ENCODE measurements at regions not wholly inside any gene's neighbourhood (a gene's known extent, or its start where the extent isn't known, plus 50 kb on each side); places are given as distances from the start of the nearest gene placed in this dataset.

DNA sequence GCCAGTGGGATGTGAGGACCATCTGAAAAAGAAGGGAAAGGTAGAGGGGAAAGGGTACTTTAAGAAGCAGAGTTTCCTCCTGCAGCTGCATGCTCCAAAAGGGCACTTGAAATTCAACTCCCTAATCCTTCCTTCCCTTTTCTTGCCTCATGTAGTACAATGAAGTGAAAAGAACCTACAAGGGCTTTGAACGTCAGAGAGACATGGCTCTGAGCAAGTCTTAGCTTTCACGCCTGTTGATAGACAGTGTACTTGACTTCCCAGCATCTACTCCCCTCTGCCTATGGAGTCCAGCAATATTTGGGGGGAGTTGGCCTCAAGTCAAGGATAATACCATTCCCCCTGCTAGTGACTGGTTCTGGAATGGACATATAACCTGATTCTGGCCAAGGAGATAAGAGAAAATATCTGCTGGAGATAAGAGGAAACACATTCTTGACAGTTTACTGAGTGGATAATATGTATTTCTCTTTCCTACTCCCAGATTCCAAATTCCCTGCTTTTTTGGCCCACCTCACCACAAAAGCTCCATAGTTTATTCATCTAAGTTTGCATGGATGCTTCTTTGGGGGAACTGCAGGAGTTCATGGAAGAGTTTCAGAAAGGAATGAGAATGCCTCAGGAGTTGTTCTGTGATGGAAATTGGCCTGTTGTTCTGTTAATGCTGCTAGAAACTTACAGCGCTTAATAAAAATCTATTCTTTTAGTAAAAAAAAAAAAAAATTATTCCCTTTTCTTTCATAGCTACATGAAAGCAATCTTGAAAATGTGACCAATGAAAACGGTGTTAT, 193.0 kb upstream of the TPM1 start:
- no peaks in the 10 kb centered on the region for H3K27me3 ChIP-seq
- H3K4me2 ChIP-seq, result no peak overlapping the region
- no peaks in the 10 kb centered on the region for H4K20me1 ChIP-seq
- no peaks in the 10 kb centered on the region for H3K4me1 ChIP-seq
- no peaks in the 10 kb centered on the region for H3K9me3 ChIP-seq
- H3K27ac ChIP-seq, result no peak overlapping the region
- no peak for TF ChIP-seq Cebpa-rat (IDR thresholded peaks at IDR 0.05)
- no peaks in the 10 kb centered on the region for H3K36me3 ChIP-seq
- no peak overlapping the region for H3K4me3 ChIP-seq
- H3K9ac ChIP-seq, result no peak overlapping the region

DNA sequence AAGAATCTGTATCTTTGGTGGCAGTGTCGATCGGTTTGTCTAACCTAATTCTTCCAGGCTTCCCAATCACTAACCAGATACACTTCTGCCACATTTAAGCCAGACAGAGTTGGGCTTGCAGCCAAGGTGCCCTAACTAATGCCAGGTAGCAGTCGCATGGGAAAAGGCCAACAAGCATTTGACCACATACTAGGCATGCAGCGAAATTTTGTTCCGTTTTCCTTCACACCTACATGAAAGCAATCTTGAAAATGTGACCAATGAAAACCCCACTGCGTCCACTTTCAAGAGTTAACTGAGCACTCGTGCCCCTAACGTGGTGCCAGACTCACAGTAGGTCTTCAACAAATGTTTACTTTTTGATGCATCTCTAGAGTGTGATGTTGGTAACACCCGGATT, 192.2 kb upstream of the TPM1 start:
- H3K4me1 ChIP-seq, result no peaks in the 10 kb centered on the region
- H3K27ac ChIP-seq, result no peak overlapping the region
- no peaks in the 10 kb centered on the region for H3K27me3 ChIP-seq
- no peaks in the 10 kb centered on the region for H4K20me1 ChIP-seq
- no peaks in the 10 kb centered on the region for H3K36me3 ChIP-seq
- TF ChIP-seq Cebpa-rat (IDR thresholded peaks at IDR 0.05), result no peak
- H3K9me3 ChIP-seq, result no peaks in the 10 kb centered on the region
- H3K4me3 ChIP-seq, result no peak overlapping the region
- H3K4me2 ChIP-seq, result no peak overlapping the region
- H3K9ac ChIP-seq, result no peak overlapping the region

DNA sequence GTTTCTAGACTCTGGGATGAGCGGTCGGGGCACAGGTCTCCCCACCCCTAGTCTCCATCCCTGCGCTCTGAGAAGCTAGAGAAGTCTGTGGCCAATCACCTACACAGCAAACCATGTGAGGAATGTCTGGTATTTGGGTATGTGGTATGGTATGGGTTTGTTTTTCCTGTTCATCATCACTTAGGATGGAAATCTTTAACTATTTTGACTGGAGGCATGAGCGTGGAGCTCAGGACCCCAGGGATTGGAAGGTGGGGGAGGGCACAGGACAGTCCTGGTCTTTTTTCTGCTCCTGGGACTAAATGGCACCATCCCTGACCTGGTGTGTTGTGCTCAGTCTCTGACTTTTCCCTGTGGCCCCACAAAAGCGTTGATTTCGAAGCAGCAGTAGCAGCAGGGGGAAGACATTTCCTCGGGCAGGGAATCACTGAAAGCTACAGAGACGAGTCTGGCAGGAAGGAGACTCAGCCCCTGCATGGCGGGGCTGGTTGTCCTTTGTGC, 191.7 kb upstream of the TPM1 start:
- Histone ChIP-seq H3K36me3 (no peaks in the 10 kb centered on the region), H3K9ac (no peak overlapping the region), H3K27ac (no peak overlapping the region), H3K4me2 (no peak overlapping the region), H4K20me1 (no peaks in the 10 kb centered on the region), H3K4me3 (no peak overlapping the region), H3K27me3 (no peaks in the 10 kb centered on the region), H3K9me3 (no peaks in the 10 kb centered on the region), H3K4me1 (no peaks in the 10 kb centered on the region)
- TF ChIP-seq Cebpa-rat (IDR thresholded peaks at IDR 0.05), result no peak

DNA sequence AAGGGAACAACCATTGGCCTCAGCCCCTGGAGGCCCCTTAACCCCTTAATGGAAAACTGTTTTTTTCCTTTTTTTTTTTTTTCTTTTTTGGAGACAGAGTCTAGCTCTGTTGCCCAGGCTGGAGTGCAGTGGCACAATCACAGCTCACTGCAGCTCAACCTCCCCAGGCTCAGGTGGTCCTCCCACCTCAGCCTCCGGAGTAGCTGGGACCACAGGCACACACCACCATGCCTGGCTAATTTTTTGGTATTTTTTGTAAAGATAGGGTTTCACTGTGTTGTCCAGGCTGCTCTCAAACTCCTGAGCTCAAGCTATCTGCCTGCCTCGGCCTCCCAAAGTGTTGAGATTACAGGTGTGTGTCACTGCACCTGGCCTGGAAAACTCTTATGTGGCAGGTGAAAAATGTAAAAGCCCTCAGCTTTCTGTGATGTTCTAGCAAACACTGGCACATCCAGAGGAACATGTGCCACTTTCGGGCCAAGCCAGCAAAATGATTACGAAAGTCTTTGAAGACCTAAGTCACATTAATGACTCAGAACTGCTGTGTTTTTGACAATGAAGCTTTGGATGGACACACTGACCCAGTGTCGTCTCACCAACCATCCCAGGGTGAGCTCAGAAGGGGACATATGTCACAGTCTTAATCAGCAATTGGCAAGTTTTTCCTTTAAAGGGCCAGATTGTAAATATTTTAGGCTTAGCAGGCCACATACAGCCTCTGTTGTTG, 189.3 kb upstream of the TPM1 start:
- no peak for TF ChIP-seq Cebpa-rat (IDR thresholded peaks at IDR 0.05)
- Histone ChIP-seq H4K20me1 (no peaks in the 10 kb centered on the region), H3K27ac (no peak overlapping the region), H3K4me2 (no peak overlapping the region), H3K27me3 (no peaks in the 10 kb centered on the region), H3K9me3 (no peaks in the 10 kb centered on the region), H3K9ac (no peak overlapping the region), H3K4me3 (no peak overlapping the region), H3K4me1 (no peaks in the 10 kb centered on the region), H3K36me3 (no peaks in the 10 kb centered on the region)

DNA sequence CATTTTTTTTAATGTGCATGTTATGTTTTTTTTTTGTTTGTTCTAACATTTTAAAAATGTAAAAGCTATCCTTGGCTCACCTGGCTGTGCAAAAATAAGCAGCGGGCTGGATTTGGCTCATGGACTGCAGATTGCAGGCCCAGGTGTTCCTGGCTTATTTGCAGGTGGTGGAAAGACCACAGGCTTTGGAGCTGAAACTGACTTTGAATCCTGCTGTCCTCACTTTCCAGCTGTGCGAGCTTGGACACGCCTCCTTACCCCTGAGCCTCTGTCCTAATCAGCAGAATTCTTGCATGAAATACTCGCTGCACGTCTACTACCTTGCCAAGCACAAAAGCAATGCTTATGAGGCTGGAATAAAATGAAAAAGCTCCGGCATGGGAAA, 188.7 kb upstream of the TPM1 start:
- Histone ChIP-seq H3K27ac (no peak overlapping the region), H3K4me2 (no peak overlapping the region), H3K4me3 (no peak overlapping the region), H3K9me3 (no peaks in the 10 kb centered on the region), H3K36me3 (no peaks in the 10 kb centered on the region), H3K9ac (no peak overlapping the region), H3K27me3 (no peaks in the 10 kb centered on the region), H3K4me1 (no peaks in the 10 kb centered on the region), H4K20me1 (no peaks in the 10 kb centered on the region)
- TF ChIP-seq Cebpa-rat (IDR thresholded peaks at IDR 0.05), result no peak

DNA sequence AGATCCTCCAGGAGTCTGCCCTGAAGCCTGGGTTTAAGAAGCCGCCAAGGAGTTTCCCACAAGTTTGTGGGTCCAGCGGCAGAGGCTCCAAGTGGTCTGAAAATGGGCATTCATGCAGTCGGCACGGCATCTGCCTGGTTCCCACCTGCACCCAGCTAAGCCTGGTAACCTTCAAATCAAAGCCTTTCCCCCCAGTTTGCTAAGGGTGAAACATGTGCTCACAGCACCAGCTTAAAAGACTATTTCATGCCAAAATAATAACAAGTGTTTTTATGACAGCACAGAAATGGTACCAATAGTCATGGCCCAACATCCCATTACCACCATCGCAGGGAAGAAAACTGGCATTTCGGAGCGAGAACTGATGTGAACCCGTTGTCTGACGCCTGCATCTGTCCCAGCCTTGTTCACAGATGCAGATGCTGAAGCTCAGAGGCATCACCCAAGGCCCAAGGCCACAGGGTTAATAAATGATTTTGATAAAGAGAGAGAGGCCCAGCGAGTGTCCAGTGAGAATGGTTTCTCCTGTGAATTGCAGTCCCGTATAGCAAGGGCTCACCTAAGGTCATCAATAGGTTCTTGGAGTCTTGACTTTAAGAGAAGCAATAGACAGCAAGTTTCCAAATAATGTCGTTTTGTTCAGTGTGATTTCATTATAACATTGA, 188.0 kb upstream of the TPM1 start:
- H3K9me3 ChIP-seq, result no peaks in the 10 kb centered on the region
- H3K4me2 ChIP-seq, result no peak overlapping the region
- H3K27me3 ChIP-seq, result no peaks in the 10 kb centered on the region
- no peak overlapping the region for H3K4me3 ChIP-seq
- H3K4me1 ChIP-seq, result no peaks in the 10 kb centered on the region
- H3K27ac ChIP-seq, result no peak overlapping the region
- no peaks in the 10 kb centered on the region for H4K20me1 ChIP-seq
- H3K36me3 ChIP-seq, result no peaks in the 10 kb centered on the region
- H3K9ac ChIP-seq, result no peak overlapping the region
- no peak for TF ChIP-seq Cebpa-rat (IDR thresholded peaks at IDR 0.05)

DNA sequence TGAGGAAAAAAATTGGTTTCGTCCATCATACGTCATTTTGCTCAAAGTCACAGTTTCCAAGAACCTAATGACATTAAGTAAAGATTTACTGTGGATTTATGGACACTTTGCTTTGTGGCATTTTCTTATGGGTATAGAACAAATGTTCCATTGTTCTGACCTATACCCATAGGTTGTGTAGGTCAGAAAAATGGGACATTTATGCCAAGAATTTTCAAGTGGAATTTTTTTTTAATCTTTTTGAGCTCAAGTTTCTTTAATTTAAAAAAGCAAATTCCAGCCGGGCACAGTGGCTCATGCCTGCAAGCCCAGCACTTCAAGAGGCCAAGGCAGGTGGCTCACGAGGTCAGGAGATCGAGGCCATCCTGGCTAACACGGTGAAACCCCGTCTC, 187.5 kb upstream of the TPM1 start:
- no peak overlapping the region for H3K27ac ChIP-seq
- no peaks in the 10 kb centered on the region for H4K20me1 ChIP-seq
- H3K4me1 ChIP-seq, result no peaks in the 10 kb centered on the region
- no peak overlapping the region for H3K4me3 ChIP-seq
- H3K9ac ChIP-seq, result no peak overlapping the region
- H3K27me3 ChIP-seq, result no peaks in the 10 kb centered on the region
- no peak overlapping the region for H3K4me2 ChIP-seq
- no peaks in the 10 kb centered on the region for H3K36me3 ChIP-seq
- TF ChIP-seq Cebpa-rat (IDR thresholded peaks at IDR 0.05), result no peak
- no peaks in the 10 kb centered on the region for H3K9me3 ChIP-seq

DNA sequence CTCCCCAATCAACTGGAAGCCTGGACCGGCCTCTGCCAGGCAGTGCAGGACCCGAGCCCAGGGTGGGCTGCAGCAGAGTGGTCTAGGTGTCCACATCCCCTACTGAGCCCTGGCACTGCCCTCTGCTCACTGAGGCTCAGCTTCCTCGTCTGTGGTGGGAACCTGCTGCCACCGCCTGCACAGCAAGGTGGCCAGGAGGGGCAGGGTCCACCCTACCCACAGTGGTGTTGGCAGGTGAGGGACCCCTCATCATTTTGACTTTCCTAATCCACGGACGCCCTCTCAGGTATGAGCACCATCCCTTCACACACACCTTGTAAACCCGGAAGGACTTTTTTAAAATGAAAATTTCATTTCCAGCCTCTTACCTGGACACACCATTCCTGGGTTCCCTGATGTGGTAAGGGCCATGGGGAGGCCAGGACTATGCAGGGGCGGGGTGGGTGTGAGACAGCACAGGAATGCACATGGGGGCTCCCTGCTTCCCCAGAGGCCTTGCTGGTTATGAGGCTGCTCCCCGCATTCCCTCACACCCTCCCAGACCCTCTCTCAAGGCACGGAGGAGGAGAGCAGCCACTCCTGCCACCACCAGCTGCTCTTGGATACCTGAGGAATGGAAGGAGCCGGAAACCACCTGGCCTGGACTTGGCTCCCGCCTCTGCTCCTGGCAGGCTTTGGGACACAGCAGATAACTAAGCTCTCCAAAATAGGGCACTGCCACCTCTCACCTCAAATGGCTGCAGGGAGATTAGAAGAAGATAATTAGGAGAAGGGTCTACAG, 185.9 kb upstream of the TPM1 start:
- Histone ChIP-seq H3K4me2 (no peak overlapping the region), H3K27me3 (no peaks in the 10 kb centered on the region), H3K4me3 (no peak overlapping the region), H3K4me1 (no peaks in the 10 kb centered on the region), H3K9ac (no peak overlapping the region), H3K9me3 (no peaks in the 10 kb centered on the region), H3K36me3 (no peaks in the 10 kb centered on the region), H4K20me1 (no peaks in the 10 kb centered on the region), H3K27ac (no peak overlapping the region)
- TF ChIP-seq Cebpa-rat (IDR thresholded peaks at IDR 0.05), result no peak

DNA sequence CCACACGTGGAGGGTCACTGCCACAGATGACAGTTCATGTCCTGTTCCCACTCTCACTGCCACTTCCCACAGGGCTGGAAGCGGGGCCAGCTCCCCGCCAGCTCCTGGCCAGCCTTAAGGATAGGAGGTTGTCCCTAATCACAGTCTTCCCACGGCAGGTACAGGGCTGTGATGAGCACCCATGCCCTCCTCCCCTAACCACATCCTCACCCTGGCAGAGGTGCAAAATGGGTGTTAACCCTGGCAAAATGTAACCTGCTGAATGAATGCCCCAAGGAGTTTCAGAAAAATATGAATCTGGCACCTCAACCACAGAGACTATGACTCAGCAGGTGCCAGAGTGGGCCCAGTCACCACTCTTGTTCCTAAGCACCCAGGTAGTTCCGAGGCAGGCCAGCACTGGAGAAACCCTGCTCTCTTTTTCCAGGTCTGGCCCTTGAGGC, 185.1 kb upstream of the TPM1 start:
- TF ChIP-seq Cebpa-rat (IDR thresholded peaks at IDR 0.05), result no peak
- H3K27ac ChIP-seq, result no peak overlapping the region
- H3K9ac ChIP-seq, result no peak overlapping the region
- no peaks in the 10 kb centered on the region for H3K27me3 ChIP-seq
- H3K4me1 ChIP-seq, result no peaks in the 10 kb centered on the region
- no peaks in the 10 kb centered on the region for H3K36me3 ChIP-seq
- no peaks in the 10 kb centered on the region for H3K9me3 ChIP-seq
- H4K20me1 ChIP-seq, result no peaks in the 10 kb centered on the region
- H3K4me2 ChIP-seq, result no peak overlapping the region
- no peak overlapping the region for H3K4me3 ChIP-seq

Measured in BLaER1 (cell line).